Ammon's horn (tissue), 1 donor: ENCODE measurements at regions not wholly inside any gene's neighbourhood (a gene's known extent, or its start where the extent isn't known, plus 50 kb on each side); places are given as distances from the start of the nearest gene placed in this dataset.
A peak's percentile ranks its signal among the peaks of the same experiment; 100 is the strongest.
"Not testable (repeated sequence)": the region's sequence is repeated elsewhere in the genome, so short reads cannot be mapped to it uniquely, and the experiment has no call there.

ENCODE experiments used
- DNase-seq: peaks from one replicate; pipeline ENCODE4 v3.0.0-alpha.2; 2016; ENCODE audit warnings: low spot score

- DNase-seq, result no peak
Observed at GRCh38 chr20:22690616-22691179, 106.3 kb upstream of the FOXA2 start.

- DNase-seq, result peak; percentile 90
Observed at GRCh38 chr20:22691369-22692118, 107.2 kb upstream of the FOXA2 start.

GRCh38 chr20:22692119-22692475, 107.7 kb upstream of the FOXA2 start:
- no peak for DNase-seq

DNA sequence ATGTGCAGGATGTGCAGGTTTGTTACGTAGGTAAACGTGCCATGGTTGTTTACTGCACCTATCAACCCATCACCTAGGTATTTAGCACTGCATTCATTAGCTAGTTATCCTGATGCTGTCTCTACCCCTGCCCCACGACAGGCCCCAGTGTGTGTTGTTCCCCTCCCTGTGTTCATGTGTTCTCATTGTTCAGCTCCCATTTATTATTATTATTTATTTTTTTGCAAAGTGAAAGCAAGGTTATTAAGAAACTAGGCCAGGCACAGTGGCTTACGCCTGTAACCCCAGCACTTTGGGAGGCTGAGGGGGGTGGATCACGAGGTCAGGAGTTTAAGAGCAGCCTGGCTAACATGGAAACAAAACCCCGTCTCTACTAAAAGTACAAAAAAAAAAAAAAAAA, 108.2 kb upstream of the FOXA2 start:
- DNase-seq, result not testable (repeated sequence)

GRCh38 chr20:22696759-22697158, 112.4 kb upstream of the FOXA2 start:
- DNase-seq, result no peak

DNA sequence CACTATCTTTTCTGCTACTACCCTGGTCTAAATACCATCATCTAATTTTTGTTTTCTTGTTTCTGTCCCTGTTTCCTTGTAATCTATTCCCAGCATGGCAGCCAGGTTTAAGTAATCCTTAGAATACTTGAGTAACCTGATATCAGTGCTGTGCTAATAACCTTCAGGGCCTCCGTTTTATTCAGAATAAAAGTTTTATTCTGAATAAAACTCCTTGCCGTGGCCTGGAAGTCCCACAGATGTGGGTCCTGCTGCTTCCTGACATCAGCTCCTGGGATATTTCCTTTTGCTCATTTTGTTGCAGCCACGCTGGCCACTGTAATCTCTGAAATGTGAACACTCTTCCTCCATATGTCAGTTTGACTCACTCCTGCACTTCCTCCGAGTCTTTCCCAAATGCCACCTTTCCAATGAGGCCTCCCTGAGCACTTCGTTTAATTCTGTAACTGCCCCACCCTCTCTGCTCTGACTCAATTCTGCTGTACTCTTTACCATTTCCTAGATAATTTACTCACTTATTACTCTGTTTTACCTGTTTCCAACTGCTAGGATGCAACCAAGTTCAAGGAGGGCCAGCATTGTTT, 114.0 kb upstream of the FOXA2 start:
- no peak for DNase-seq

GRCh38 chr20:22699396-22699795, 115.0 kb upstream of the FOXA2 start:
- no peak for DNase-seq

GRCh38 chr20:22700367-22700766, 116.0 kb upstream of the FOXA2 start:
- peak; percentile 31 for DNase-seq

DNA sequence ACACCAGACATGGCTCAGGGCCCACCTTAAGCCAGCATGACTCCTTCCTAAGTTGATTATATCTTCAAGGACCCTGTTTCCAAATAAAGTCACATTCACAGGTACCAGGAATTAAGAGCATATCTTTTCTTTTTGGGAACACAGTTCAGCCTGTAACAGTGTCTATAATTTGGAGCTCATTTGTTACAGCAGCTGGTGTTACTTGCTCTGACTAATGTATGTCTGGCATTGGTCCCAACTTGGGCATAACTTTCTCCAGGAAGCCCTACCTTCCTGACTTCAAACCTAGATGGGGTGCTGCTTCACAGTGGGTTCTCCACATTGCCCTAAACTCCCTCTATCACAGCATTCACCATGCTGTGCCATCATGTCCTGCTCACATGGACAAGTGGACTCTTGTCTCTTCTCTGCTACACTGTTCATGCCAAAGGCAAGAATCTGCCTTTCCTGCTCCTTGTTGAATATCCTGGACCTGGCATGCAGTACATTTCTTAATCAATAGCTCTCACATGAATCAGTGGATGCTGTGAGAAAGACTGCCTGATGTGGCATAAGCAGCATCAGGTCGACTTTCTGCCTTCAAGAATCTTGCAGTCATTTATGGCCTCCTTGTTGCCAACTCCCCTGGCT, 117.4 kb upstream of the FOXA2 start:
- DNase-seq, result no peak

GRCh38 chr20:22703843-22704242, 119.5 kb upstream of the FOXA2 start:
- DNase-seq, result no peak

GRCh38 chr20:22711971-22712755, 127.8 kb upstream of the FOXA2 start:
- DNase-seq, result no peak

- no peak for DNase-seq
Observed at GRCh38 chr20:22716821-22717351, 132.5 kb upstream of the FOXA2 start.

GRCh38 chr20:22717466-22717865, 133.1 kb upstream of the FOXA2 start:
- no peak for DNase-seq

- DNase-seq, result no peak
Observed at GRCh38 chr20:22719167-22719591, 134.8 kb upstream of the FOXA2 start.

DNA sequence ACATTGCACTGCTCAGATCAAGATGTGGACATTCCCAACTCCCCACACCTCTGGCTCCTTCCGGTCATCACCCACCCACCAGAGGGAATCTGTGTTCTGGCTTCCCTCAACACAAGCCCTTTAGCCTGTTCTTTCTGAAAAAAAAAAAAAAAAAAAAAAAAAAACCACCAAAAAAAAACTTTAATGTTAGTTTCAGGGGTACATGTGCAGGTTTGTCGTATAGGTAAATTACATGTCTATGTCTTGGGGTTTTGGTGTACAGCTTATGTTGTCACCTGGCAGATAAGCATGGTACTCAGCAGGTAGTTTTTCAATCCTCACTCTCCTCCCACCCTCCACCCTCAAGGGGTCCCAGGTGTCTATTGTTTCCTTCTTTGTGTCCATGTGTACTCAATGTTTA, 135.8 kb upstream of the FOXA2 start:
- no peak for DNase-seq

- DNase-seq, result no peak
Observed at GRCh38 chr20:22722811-22723210, 138.4 kb upstream of the FOXA2 start.

DNA sequence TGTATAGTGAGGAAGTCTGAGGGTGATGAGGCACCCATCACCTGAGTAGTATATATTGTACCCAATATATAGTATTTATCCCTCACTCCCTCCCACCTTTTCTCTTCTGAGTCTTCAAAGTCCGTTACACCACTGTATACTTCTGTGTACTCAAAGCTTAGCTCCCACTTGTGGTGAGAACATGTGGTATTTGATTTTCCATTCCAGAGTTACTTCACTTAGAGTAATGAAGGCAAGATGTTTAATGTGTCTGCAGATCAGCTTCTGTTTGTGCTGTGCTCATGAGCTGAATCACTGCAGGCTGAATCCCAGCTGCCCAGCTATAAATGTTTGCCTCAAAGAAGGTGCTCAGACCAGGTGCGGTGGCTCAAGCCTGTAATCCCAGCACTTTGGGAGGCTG, 139.3 kb upstream of the FOXA2 start:
- no peak for DNase-seq

DNA sequence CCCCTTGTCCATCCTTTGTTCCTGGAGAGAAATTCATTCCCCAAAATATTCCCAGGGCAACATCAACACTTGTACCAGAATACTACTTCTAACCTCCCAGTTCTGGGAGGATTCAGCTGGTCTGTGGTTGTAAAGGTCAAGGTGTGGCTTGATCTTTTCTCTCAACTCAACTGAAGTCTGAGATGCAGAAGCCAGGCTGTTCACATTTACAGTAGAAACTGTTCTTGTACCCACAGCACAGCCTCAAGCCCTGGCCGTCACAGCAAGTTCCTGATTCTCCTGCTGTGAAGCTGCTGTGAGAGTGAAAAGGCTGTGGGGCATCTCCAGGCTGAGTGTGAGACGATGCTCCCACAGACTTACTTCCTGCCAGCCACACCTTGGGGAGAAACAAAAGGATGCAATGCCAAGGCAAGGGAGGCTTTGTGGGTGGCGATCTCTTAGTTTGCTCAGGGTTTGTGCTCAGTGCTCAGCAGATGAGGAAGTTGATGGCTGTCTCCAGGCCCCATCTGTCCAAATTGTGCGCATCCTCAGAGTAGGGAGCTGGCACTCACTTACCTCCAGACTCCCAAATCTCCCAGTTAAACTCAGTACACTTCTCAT, 143.9 kb upstream of the FOXA2 start:
- no peak for DNase-seq

DNA sequence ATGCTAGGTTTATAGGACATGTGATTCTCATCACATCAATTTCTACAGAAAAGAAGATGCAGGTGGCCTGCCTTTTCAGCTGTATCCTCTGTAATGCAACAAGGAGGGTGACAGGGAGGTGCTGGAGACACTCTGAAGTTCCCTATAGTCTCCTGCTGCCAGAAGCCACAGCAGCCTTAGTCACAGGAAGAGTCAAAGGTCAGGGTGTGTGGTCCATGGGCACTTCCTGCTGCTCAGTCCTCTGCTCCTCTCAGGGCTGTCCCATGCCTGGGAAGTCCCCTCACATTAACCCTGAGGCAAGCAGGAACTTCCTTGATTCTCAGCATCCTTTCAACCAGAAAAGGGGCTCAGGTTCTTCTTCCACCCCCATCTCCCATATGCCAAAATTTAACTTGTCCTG, 144.8 kb upstream of the FOXA2 start:
- DNase-seq, result no peak

- no peak for DNase-seq
Observed at GRCh38 chr20:22729616-22730236, 145.4 kb upstream of the FOXA2 start.

DNA sequence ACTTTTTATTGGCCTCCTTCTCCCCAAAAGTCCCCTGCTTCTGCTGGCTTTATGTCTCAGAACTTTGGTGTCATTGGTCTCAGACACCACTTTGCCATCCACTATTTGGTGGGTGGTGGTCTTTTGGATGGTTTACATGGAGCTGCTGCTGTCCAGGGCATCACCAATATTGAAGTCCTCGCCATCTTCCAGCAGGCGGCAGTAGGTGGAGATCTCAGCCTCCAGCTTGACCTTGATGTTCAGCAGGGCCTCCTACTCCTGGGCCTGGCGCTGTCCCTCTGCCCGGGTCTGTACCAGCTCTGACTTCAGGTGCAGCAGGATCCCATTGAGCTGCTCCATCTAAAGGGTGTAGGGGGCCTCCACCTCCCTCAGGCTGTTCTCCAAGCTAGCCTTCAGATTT, 148.4 kb upstream of the FOXA2 start:
- no peak for DNase-seq
